ENCODE measurements at regions not wholly inside any gene's neighbourhood (a gene's known extent, or its start where the extent isn't known, plus 50 kb on each side); places are given as distances from the start of the nearest gene placed in this dataset.

DNA sequence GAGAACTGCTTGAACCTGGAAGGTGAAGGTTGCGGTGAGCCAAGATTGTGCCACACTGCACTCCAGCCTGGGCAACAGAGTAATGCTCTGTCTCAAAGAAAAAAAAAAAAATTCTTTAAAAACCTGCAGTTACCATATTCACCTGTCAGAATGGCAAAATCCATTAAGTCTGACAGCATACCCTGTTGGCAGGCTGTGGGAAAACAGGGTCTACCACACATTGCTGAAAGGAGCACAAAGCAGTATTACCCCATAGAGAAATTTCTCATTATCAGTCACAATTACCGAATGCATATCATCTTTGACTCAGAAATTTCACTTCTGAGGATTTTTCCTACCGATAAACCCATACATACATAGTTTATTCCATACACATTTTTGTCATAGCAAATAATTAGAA is 264.1 kb upstream of the SLCO3A1 start:
- TF ChIP-seq EZH2phosphoT487 (IDR thresholded peaks at IDR 0.05; ENCODE audit: insufficient read depth, low read depth) (no peak), EZH2 (IDR thresholded peaks at IDR 0.05; ENCODE audit: insufficient read depth, poor library complexity, severe bottlenecking) (no peak)
